ENCODE measurements at regions not wholly inside any gene's neighbourhood (a gene's known extent, or its start where the extent isn't known, plus 50 kb on each side); places are given as distances from the start of the nearest gene placed in this dataset.

DNA sequence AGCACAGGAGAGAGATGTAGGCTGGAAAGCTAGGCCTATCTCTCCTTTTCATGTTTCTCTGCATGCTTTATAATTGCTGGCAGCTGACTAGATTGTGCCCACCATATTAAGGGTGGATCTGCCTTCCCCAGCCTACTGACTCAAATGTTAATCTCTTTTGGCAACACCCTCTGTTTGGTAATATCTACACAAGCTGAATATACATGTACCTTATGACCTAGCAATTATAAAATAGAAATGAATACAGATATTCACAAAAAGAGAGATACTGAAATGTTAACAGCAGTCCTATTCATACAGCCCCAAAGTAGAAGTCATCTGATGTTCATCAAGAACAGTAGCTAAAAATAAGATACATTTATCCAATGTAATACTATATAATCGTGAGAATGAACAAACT, 429.6 kb downstream of the EPM2A start:
- TF ChIP-seq, protein P1, sequence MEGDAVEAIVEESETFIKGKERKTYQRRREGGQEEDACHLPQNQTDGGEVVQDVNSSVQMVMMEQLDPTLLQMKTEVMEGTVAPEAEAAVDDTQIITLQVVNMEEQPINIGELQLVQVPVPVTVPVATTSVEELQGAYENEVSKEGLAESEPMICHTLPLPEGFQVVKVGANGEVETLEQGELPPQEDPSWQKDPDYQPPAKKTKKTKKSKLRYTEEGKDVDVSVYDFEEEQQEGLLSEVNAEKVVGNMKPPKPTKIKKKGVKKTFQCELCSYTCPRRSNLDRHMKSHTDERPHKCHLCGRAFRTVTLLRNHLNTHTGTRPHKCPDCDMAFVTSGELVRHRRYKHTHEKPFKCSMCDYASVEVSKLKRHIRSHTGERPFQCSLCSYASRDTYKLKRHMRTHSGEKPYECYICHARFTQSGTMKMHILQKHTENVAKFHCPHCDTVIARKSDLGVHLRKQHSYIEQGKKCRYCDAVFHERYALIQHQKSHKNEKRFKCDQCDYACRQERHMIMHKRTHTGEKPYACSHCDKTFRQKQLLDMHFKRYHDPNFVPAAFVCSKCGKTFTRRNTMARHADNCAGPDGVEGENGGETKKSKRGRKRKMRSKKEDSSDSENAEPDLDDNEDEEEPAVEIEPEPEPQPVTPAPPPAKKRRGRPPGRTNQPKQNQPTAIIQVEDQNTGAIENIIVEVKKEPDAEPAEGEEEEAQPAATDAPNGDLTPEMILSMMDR (IDR thresholded peaks at IDR 0.05; ENCODE audit: low read depth, low read length, missing control alignments) = no peak
- no peak for DNase-seq
- in situ Hi-C loops (cut with HindIII; ENCODE audit: low pct_ligation_motif_present, low sequenced_read_pairs) = no loop called here
- H3K4me3 ChIP-seq (ENCODE audit: low read depth, low read length) = no peak overlapping the region
- H3K36me3 ChIP-seq (replicated peaks) = no peaks in the 10 kb centered on the region
- H3K27me3 ChIP-seq (replicated peaks) = no peaks in the 10 kb centered on the region
- H3K27ac ChIP-seq = no peak overlapping the region

DNA sequence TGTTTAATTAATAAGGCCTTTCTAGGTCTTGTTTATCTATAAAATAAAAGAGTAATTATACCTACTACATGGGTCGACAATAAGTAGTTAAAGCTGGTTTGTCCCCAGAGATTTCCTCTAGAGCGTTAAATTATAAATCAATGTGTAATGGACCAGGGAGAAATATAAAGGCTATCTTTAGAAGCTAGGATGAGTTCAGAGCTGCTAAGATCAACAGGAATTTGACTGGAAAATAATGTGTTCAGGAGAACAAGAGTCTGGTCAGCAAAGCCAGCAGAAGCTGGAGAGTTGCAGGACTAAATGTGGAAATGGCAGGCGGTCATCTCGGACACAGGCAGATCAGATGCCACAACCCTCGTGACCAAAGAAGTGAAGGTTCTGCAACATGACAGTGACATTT, 428.8 kb downstream of the EPM2A start:
- in situ Hi-C loops (cut with HindIII; ENCODE audit: low pct_ligation_motif_present, low sequenced_read_pairs) = no loop called here
- Histone ChIP-seq H3K27ac (no peak overlapping the region), H3K27me3 (replicated peaks) (no peaks in the 10 kb centered on the region), H3K36me3 (replicated peaks) (no peaks in the 10 kb centered on the region), H3K4me3 (ENCODE audit: low read depth, low read length) (no peak overlapping the region)
- no peak for DNase-seq
- TF ChIP-seq, protein P1 (IDR thresholded peaks at IDR 0.05; ENCODE audit: low read depth, low read length, missing control alignments) = no peak

DNA sequence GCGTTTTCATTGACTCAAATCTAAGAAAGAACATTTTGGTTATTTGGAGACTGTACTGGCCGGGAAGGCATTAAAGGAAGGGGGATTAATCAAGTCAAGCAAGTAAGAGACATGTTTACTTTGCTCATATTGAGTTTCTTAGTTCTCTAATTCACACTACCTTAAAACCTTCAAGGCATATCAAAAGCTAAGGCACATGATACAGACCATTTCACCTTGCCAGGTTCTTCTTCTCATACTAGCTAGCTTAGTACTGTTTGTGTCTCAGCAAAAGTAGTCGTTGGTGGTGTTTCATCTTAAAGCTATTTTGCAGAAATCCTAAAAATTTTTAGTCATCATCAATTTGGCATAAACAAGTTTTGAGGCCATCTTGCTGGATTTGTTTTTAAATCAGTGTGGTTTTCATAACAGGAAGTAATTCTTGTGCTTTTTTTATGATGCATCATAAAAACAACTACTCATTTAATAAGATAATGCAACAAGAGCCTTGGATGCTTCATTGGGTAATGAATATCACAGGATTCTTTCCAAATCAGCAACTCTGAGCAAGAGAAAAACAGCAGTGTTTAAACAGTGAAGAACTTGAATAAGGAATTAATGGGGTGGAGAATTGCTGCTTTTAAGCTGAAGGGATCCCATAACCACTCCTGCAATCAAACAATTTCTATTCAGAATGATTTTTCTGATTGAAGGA, 425.3 kb downstream of the EPM2A start:
- Histone ChIP-seq H3K27ac (no peak overlapping the region), H3K36me3 (replicated peaks) (no peaks in the 10 kb centered on the region), H3K4me3 (ENCODE audit: low read depth, low read length) (no peak overlapping the region), H3K27me3 (replicated peaks) (no peaks in the 10 kb centered on the region)
- DNase-seq = no peak
- in situ Hi-C loops (cut with HindIII; ENCODE audit: low pct_ligation_motif_present, low sequenced_read_pairs) = no loop called here
- TF ChIP-seq, protein P1 (IDR thresholded peaks at IDR 0.05; ENCODE audit: low read depth, low read length, missing control alignments) = no peak

- in situ Hi-C loops (cut with HindIII; ENCODE audit: low pct_ligation_motif_present, low sequenced_read_pairs) = no loop called here
- no peak overlapping the region for H3K4me3 ChIP-seq (ENCODE audit: low read depth, low read length)
- no peak for DNase-seq
- TF ChIP-seq, protein P1 (IDR thresholded peaks at IDR 0.05; ENCODE audit: low read depth, low read length, missing control alignments) = no peak
- no peak overlapping the region for H3K27ac ChIP-seq
- no peaks in the 10 kb centered on the region for H3K27me3 ChIP-seq (replicated peaks)
- no peaks in the 10 kb centered on the region for H3K36me3 ChIP-seq (replicated peaks)
These were observed 422.8 kb downstream of the EPM2A start for GRCh38 chr6:145312481-145312880.

- DNase-seq = no peak
- in situ Hi-C loops (cut with HindIII; ENCODE audit: low pct_ligation_motif_present, low sequenced_read_pairs) = no loop called here
- TF ChIP-seq, protein P1 (IDR thresholded peaks at IDR 0.05; ENCODE audit: low read depth, low read length, missing control alignments) = no peak
- no peak overlapping the region for H3K4me3 ChIP-seq (ENCODE audit: low read depth, low read length)
- H3K36me3 ChIP-seq (replicated peaks) = no peaks in the 10 kb centered on the region
- H3K27me3 ChIP-seq (replicated peaks) = no peaks in the 10 kb centered on the region
- H3K27ac ChIP-seq = no peak overlapping the region
These were observed 422.1 kb downstream of the EPM2A start for GRCh38 chr6:145313041-145313855.

Measured in brain microvascular endothelial cell (primary cell).